GM18502 (cell line): ENCODE measurements at regions not wholly inside any gene's neighbourhood (a gene's known extent, or its start where the extent isn't known, plus 50 kb on each side); places are given as distances from the start of the nearest gene placed in this dataset.
"Not testable (repeated sequence)": the region's sequence is repeated elsewhere in the genome, so short reads cannot be mapped to it uniquely, and the experiment has no call there.

Source experiments
- ATAC-seq: cut with Tn5 transposase; IDR thresholded peaks from one replicate; pipeline ENCODE4 v1.9.1; 2021; ENCODE audit warnings: mild to moderate bottlenecking; ENCODE audit not compliant: unreplicated experiment, poor library complexity

DNA sequence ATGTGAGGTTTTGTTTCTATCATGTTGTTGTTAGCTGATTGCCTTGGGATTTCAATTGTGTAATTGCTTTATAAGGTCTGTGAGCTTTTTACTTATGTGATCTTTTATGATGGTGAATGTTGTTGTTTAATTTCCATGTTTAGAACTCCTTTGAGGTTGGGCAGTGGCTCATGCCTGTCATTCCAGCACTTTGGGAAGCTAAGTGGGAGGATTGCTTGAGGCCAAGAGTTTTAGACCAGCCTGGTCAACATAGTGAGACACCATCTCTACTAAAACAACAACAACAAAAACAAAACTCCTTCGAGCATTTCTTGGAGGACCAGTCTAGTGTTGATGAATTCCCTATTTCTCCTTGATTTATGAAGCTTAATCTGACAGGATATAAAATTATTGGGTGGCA is 102.1 kb upstream of the PMCH start:
- ATAC-seq, result no peak

DNA sequence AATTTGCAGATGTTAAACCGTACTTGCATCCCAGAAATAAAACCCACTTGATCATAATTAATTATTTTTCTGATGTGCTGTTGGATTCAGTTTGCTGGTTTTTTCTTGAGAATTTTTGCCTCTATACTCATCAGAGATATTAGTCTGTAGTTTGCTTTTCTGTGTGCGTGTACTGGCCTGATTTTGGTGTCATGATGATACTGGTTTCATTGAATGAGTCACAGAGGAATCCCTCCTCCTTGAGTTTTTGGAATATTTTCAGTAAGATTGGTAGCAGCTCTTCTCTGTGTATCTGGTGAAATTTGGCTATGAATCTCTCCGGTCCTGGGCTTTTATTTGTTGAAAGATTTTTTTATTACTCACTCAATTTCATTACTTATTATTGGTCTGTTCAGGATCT is 100.4 kb upstream of the PMCH start:
- ATAC-seq, result no peak

DNA sequence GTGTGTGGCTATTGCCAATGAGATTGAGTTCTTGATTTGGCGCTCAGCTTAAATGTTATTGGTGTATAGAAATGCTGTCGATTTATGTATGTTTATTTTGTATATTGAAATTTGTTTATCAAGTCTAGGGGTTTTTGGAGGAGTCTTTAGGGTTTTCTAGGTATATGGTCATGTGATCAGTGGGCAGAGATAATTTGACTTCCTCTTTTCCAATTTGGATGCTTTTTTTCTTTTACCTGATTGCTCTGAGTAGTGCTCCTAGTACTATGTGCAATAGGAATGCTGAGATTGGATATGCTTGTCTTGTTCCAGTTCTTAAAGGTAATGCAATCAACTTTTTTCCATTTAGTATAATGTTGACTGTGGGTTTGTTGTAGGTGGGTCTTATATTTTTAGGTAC is 99.8 kb upstream of the PMCH start:
- ATAC-seq, result no peak

DNA sequence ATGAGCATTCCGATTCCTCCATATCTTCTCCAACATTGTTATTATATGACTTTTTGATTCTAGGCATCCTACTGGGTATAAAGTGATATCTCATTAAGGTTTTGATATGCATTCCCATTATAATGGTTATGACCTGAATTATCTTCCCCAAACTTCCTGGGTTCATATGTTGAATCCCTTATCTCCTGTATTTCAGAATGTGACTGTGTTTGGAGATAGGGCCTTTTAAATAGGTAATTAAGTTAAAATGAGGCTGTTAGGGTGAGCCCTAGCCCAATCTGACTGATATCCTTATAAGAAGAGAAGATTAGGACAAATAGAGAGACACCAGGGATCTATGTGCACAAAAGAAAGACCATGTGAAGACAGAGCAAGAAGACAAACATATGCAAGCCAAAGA is 96.9 kb upstream of the PMCH start:
- no peak for ATAC-seq

DNA sequence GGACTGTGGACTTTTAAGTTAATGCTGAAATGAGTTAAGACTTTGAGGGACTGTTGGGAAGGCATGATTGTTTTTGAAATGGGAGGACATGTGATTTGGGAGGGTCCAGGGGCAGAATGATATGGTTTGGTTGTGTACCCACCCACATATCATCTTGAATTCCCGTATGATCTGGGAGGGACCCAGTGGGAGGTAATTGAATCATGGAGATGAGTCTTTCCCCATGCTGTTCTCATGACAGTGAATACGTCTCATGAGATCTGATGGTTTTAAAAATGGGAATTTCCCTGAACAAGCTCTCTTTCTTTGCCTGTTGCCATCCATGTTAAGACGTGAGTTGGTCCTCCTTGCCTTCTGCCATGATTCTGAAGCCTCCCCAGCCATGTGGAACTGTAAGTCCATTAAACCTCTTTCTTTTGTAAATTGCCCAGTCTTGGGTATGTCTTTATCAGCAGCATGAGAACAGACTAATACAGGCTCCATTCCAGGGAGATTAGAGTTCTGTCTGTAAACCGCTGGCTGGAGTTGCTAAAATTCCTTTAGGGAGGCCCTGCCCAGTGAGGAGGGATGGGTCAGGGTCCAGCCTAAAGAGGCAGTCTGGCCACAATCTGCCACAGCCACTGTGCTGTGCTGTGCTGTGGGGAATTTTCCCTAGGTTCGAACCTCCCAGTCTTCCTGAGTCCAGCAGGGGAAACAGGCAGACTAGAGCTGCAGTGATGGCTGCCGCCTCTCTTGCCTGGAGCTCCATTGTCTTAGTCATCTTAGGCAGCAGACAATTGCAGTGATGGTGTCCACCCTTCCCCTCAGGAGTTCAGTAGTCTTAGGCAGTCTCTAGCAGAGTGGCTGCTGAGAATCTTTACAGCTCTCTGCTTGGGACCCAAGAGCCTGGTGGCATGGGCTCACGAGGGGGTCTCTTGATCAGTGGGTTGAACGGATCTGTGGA is 94.1 kb upstream of the PMCH start:
- not testable (repeated sequence) for ATAC-seq

DNA sequence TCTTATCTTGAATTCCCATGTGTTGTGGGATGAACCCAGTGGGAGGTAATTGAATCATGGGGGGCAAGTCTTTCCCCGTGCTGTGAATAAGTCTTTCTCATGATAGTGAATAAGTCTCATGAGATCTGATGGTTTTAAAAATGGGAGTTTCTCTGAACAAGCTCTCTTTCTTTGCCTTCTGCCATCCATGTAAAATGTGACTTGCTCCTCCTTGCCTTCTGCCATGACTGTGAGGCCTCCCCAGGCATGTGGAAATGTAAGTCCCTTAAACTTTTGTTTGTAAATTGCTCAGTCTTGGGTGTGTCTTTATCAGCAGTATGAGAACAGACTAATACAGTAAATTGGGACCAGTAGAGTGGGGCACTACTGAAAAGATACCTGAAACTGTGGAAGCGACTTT is 92.1 kb upstream of the PMCH start:
- ATAC-seq, result not testable (repeated sequence)

DNA sequence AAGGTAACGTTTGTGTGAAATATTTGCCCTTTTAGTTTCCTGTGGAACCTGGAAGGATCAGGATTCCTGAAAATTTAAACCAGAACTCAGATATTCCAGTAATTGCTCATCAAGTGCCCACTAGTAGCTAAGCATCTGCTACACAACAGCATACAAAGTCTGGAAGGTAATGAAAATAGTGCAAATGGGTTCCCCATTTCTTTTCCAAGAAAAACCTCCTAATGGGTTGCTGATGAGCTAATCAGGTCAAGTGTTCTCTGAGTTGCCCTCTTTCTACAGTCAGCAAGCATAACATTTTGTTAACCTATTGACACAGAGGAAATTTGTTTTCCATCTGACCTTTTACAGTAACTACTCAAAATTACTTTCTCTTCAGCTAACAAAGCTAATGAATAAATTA is 83.6 kb upstream of the PMCH start:
- no peak for ATAC-seq

DNA sequence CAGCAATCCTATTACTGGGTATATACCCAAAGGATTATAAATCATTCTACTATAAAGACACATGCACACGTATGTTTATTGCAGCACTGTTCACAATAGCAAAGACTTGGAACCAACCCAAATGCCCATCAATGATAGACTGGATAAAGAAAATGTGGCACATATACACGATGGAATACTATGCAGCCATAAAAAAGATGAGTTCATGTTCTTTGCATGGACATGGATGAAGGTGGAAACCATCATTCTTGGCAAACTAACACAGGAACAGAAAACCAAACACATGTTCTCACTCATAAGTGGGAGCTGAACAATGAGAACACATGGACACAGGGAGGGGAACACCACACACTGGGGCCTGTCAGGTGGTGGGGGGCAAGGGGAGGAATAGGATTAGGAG is 58.1 kb upstream of the PMCH start:
- not testable (repeated sequence) for ATAC-seq

DNA sequence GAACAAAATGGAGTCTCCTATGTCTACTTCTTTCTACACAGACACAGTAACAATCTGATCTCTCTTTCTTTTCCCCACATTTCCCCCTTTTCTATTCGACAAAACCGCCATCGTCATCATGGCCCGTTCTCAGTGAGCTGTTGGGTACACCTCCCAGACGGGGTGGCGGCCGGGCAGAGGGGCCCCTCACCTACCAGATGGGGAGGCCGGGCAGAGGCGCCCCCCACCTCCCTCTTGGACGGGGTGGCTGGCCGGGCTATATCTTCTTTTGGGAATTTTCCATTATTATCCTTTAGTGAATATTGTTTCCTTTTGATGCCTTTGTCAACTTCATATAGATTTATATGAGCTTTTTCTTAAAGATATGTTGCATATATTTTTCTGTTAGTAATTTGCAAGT is 53.4 kb upstream of the PMCH start:
- not testable (repeated sequence) for ATAC-seq

DNA sequence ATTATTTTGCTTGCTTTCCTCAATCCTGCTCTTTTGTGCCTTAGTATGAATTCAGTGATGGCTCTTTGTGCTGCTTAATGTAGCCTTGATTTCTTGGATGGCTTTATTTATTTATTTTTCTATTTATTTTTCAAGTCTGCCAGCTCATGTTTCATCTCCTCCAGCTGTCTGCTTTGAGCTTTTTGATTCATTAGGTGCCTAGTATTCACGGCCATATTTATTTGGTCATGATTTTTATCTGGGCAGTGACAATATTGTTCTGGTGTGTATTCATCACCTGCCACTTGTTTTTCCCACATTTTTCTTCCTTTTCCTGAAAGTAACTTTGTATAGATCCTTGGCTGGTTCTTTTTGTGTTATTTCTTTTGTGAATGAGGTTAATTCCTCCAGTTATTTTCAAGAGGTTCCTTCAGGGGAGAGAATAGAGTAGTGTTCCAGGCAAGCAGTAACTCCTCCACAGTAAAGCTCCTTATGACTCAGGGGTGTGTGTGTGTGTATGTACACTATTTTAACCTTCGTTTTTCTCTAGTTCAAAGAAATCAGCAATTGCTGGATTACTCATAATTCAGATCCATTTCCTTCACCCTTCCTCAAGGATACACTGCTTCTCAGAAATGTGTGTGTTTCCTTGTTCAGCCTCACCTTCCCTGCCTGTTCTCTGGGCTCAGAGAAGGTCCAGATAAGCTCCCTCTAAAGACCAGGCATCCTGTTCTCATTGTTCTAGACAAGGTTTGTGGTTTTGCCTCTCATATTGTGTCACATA is 51.6 kb upstream of the PMCH start:
- no peak for ATAC-seq
